ENCODE measurements at regions not wholly inside any gene's neighbourhood (a gene's known extent, or its start where the extent isn't known, plus 50 kb on each side); places are given as distances from the start of the nearest gene placed in this dataset.
A peak's percentile ranks its signal among the peaks of the same experiment; 100 is the strongest.
"Not testable (repeated sequence)": the region's sequence is repeated elsewhere in the genome, so short reads cannot be mapped to it uniquely, and the experiment has no call there.

DNA sequence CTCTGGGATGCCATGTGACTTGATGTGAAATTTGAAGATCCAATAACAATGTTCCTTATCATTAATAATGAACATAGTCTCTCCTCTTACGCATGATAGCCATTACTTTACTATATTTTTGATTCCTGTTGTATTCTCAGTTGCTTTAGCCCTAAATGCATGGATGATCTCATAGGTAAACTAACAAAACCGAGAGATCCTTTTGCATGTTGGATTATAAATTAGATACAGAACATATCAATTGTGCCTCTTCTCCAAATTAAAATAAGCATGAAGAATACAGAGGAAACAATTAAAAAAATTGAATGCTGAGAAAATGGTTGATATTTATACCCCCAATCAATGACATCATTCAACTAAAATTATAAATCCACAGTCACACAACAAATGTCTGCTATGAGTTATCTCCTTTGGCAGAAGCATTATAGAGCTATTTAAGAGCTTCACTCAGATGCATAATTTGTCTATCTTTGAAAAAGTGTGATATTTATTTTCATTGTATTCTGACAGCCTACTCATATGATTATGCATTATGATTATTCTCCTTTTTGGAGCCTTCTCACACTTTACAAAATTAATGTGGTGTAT lies 386.4 kb upstream of the STXBP6 start:
- no peak for DNase-seq (ENCODE audit: low spot score)

DNA sequence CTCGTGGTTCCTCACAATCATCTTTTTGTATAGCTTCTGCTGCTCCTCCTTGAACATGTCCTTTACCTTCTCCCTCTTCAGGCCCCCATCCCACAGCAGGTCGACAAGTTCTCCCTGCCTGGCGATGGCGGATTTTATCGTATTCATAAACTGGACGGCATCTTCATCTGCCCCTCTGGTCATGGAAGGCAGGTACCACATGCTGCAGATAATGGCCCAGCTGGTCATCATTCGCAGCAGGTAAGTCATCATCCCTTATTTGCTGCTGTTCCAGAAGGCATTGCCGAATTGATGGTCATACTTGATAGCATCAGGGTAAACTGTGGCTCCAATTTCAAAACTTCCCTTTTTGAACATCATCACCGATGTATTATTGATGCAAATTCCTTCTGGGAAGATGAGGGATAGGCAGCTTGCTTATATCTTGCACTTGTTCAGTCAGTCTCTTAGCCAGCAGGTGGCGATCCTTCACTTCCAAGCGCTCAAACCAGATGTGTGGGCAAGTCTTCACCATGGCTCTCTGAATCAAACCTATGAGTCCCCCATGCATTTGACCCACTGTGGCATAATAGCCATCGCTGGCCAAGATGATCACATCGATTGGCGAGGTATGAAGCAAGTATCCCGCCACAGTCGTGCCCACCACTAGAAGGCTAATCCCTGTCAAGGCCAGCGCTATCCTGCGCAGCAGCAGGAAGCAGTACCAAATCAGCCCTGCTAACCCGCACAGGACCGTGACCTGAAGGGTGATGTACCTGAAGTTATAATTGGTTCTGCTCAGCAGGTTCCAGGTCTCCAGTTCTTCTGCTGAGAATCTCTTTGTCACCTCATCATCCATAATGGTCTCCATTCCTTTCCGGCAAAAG lies 381.5 kb upstream of the STXBP6 start:
- peak; percentile 12 for DNase-seq (ENCODE audit: low spot score)

DNA sequence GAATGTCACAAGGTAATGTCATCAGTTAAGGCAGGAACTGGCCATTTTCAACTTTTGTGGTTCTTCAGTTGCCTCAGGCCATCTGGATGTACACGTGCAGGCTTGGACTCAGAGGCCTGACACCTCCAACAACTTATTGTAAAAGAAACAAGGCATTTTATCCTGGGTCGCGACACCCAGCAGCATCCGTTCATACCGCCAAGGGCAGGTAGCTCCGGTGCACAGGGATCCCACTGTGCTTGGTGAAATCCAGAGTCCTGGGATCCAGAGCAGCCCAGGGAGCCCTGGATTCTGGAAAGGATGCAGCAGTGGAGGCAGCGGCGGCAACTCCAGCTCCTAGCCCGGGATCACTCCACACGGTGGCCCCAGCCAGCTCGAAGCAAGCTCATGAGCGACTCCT lies 380.9 kb upstream of the STXBP6 start:
- no peak for DNase-seq (ENCODE audit: low spot score)

DNA sequence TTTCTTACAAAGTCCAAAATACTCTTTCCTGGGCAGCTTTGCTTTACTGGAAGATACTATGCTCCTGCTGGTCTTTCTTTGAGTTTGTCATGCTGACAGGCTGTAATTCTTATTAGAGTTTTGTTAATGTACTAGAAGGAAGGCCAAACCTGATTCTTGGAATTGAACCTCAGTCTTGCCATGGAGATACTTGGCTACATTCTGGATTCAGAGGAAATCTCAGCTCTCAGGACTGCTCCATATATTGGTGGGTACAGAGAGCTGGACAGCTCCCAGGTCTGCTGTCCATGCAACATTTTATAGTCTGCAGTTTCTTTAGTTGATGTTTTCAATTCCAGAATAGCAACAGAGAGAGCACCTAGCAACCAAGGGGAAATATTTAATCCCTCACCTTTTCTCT lies 363.1 kb upstream of the STXBP6 start:
- no peak for DNase-seq (ENCODE audit: low spot score)

DNA sequence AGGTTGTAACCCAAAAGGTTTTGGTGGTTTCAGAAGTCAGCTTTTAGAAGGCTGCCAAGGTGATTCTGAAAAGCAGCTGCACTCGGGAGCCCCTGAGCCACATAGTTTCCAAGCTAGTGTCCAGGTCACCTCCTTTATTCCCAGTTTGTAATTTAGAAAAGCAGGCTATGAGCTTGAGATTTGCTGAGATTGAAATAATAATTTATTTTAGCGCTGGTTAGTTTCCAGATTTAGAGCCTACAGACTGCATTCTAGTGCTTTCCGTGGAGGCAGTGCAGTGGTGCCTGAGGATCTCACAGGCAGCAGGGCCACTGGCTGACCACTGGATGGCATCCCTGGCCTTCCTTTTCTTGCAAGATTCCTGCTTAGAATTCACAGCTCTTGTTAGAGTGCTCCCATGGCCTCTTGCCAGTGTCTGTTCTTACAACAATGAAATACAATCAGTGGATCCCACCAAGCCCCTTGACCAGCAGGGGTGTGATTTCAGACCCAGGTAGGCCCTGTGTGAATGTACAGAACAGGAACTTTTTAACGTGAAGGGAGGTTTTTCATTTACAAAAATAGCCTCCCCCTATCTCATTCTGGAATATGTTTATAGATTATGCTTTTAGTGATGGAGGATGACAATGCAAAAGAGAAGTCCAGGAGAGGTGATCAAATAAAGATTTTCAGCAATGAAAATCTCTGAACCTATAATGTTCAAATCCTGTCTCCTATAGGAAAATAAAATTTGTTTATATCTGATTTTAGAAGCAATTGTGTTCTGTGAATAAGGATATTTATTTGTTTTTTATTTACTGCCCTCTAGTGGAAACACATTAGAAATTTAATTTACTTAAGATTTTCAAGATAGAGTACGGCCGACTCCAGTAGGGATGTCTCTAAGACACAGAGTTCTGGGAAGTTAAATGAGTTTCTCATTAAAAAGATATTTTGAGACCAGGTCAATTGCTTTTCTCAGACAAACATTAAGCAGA lies 362.1 kb upstream of the STXBP6 start:
- peak; percentile 47 for DNase-seq (ENCODE audit: low spot score)

DNA sequence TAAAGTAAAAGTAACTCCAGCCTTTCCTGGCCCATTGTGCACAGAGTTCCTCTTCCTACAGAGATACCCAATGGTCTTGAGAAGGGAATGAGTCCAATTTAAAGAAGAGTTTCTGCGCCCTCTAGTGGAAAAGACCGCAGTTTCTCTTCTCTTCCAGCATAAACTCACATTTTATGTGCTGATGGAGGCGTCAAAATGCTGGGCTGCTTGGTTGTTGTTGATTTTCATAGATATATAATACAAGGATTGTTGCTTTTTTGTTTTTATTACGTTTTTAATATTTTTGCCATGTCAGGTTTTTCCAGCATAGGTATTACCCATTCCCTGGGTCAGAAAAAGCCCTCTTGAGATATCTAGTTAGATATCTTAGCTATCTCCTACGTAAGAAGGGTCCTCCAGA lies 356.9 kb upstream of the STXBP6 start:
- DNase-seq (ENCODE audit: low spot score), result peak; percentile 66

DNA sequence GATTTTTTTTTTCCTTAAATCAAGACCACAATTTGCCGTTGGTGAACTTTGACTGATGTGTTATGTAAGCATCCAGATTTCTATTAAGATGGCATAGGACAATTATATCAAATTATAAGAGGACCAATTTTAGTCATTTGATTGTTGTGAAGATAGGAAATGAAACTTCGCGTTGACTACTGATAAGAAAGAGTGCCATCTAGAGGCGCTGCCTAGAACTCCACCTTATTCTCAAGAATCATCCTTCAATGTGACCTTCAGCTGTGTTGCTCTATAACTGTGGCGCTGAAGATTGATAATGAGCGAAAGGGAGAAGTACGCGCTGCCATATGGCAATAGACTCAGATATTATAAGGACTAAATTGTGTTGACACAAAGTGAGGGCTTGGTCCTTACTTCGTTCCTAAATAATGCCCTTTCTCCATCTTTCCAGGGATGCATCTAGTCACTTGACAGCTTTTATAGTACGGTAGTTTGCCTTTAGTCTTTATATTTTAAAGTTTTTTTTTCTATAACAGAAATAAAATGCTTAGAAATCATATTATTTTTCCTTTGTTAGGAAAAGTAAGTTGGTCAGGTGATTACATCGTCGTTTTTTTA lies 350.8 kb upstream of the STXBP6 start:
- peak; percentile 68 for DNase-seq (ENCODE audit: low spot score)

DNA sequence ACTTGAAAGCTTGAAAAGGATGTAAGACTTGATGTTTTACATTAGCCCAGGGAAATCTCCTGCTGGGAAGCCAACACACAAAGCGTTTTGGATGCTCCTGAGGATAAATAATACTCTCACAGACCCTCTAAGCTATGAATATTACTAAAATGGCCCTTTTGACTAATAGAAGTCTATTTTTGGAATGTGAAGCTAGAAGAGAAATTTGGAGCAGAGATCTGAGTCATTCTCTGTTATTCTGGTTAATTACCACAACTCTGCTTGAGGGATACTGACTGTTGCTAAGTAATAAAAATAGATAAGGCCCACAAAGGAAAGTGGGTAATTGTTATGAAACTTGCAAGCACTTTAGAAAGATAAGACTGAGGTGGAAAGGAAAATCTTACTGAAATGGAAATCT lies 346.2 kb upstream of the STXBP6 start:
- peak; percentile 6 for DNase-seq (ENCODE audit: low spot score)

DNA sequence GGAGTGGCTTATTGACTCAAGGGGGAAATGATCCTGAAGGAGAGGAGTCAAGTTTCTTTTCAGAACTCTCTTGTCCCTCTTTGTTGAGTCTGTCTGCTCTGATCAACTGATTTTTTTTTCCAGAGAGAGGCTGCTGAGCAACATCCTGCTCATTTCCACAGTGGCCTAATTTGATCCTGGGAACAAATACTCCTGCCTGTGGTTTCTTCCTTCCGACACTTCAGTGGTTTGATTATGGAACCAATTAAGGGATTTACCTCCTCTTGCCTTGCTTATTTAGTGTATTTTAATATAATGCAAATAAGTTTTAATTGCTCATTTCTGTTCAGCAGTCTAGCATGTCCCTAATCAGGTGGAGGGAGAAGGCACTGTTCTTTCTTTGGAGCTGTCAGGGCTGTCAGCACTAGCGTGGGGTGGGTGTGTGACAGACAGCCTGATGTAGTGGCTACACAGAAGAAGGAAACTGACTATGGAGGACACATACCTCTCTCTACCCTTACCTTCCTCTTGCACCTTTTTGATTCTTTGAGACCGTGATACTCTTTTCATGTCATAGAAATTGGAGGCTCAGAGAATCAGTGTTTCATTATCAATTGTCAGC lies 344.9 kb upstream of the STXBP6 start:
- no peak for DNase-seq (ENCODE audit: low spot score)

DNA sequence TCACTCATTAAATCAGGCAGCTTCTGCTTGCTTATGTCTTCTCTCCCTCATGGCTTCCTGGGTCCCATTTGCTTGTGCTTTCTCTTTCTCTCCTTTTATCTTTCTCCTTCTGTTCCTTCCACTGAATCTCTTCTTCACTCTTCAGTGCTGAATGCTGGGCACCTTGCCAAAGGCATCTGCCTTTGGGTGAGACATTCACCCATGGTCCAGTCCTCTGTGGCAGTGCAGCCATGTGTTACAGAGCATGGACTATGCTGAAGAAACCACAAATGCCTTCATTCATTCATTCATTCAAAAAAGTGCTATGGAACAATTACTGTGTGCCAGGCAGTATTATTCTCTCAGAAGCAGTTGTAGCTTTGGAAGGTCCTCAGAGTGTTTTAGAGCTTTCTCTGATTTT lies 344.4 kb upstream of the STXBP6 start:
- DNase-seq (ENCODE audit: low spot score), result no peak

DNA sequence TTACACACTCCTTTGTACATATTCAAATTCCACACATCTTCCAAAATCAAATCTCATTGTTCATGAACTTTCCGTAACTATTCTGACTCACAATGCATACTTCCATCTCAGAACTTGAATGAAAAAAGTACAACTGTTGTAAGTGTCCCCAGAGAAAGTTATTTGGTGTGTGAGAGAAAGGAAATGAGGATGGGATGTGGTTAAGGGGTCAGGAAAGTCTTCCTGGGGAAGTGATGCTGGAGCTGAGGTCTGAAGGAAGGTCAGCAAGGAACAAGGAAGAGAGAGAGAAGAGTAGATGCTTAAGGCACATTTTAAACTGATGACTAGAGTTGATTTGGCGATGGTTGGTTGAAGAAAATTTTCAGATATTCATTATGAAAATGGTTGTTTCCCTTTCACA lies 340.0 kb upstream of the STXBP6 start:
- no peak for DNase-seq (ENCODE audit: low spot score)

DNA sequence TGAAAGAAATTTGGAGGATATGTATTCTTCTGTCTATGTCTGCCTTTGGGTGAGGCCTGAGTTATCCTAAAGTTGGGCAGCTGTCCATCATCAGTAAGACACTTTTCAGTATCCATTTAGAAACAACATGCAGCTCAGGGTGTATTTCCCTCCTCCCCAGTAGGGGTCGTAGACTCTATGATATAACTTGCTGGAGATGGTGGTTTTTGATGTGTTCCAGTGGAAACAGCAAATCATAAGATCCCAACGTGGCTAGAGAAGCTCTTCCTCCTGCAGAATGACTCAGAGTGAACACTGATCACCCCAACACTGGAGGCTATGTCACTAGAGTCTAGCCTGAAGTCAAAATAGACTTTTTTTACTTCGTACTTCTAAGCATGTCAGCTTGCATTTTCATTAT lies 331.6 kb upstream of the STXBP6 start:
- peak; percentile 71 for DNase-seq (ENCODE audit: low spot score)

DNA sequence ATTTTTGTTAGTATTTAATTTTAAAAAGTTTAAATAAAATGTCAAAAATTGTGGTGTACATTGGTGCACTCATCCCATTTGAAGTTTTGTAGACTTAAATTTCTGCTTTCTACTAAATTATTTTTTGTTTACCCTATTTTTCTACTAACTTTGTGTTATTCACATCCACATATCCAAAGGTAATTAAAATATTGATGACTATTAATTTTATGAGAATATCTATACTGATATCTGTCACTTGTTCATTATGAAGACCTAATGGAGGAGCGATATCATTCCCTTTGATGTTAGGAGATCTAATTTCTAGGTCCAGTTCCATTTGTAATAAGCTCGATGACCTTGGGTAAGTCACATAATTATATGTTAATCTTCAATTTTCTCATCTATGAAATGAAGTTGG lies 325.7 kb upstream of the STXBP6 start:
- DNase-seq (ENCODE audit: low spot score), result no peak

DNA sequence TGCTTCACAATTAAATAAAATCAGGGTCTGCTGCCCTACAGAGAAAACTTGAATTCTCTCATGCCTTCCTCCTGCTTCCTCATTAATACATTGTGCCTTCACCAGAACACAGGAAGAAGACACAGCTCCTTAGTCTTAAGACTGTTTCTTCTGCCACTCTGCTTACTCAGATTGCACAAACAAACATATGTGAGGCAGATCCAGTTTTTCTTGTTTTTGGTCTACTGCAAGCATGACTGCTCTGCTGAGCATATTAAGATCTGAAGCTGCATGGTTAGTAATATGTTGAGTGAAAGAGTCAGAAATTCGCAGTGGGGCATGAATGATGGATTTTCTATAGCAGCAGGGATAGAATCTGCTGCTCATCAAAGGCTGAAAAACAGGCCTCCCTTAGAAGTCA lies 321.1 kb upstream of the STXBP6 start:
- DNase-seq (ENCODE audit: low spot score), result no peak

DNA sequence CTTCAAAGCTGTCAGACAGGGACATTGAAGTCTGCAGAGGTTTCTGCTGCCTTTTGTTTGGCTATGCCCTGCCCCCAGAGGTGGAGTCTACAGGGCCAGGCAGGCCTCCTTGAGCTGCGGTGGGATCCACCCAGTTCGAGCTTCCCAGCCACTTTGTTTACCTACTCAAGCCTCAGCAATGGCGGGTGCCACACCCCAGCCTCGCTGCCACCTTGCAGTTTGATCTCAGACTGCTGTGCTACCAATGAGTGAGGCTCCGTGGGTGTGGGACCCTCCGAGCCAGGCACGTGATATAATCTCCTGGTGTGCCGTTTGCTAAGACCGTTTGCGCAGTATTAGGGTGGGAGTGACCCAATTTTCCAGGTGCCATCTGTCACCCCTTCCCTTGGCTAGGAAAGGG lies 320.1 kb upstream of the STXBP6 start:
- not testable (repeated sequence) for DNase-seq (ENCODE audit: low spot score)

DNA sequence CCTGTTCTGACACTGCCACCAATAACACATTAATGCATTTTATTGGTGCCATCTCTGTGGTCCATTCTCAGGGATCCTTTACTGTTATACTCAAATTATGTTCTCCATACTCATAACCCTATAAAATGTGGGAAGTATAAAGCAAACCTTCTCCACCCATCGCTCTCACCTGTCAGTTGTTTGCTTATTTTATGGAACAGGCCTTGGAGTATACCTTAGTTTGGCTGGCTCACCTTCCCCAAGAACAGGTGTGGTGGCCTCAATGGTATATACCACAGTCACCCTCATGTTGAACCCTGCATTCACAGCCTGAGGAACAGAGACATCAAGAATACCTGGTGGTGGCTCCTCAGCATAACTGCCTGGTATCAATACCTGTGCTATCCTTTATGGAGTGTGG lies 308.4 kb upstream of the STXBP6 start:
- no peak for DNase-seq (ENCODE audit: low spot score)

DNA sequence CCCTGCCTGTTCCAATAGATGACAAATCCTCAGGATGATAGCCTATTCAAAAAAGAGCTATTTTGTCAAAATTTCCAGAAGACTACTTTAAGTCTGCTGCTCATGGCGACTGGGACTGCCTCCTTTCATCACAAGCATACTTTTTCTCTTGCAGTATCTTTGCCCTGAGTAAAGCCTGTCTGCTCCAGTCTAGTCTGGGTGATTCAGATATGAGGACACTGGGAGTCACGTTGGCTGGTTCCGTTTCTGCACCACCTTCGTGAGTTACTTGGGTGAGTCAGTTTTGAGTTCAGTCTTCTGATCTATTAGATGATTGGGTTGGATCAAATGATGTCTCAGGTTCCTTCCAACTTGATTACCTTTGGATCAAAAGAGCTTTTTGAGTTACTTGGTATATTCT lies 301.3 kb upstream of the STXBP6 start:
- peak; percentile 32 for DNase-seq (ENCODE audit: low spot score)

DNA sequence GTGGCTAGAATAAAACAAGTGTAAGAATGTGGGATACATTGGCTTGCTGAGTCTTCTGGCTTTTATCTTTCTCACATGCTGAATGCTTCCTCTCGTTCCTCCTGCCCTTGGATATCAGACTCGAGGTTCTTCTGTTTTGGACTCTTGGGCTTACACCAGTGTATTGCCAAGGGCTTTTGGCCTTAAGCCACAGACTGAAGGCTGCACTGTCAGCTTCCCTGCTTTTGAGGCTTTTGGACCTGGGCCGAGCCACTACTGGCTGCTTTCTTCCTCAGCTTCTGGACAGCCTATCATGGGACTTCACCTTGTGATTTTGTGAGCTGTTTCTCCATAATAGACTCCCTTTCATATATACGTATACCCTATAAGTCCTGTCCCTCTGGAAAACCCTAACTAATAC lies 300.9 kb upstream of the STXBP6 start:
- no peak for DNase-seq (ENCODE audit: low spot score)

DNA sequence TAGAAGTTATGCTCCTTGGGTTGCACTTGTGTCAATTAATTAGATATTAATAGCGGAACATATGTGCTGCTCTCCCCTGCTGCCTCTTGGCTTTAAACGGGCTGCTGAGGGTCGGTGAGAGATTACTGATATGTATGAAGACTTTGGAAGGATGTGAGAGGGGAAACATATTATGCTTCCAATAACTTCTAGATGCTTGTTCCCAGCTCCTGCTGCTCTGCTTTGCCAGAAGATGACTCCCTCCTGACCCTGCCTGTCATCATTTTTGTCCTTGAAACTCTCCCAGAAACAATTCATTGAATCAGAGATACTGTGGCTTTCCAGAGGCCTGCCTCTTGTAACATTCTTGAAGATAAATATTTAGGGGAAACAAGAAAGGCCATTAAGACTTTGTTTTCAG lies 300.1 kb upstream of the STXBP6 start:
- DNase-seq (ENCODE audit: low spot score), result no peak

DNA sequence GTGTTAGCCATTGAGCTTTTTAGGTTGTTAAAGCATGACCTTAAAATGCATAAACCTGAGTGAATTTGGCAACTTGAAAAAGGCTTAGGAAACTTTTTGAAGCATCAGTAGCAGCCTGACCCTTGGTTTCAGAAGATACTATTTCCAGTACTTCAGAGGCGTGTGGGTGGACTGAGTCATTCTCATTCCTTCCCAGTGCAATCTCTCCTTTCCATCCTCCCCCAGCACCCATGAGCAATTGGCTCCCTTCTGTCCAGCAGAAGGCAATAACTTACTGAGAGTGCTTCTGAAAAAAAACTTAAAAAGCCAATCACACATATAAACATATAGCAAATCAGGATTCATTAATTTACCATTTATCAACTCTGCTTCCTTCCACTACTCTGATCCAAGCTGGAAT lies 299.3 kb upstream of the STXBP6 start:
- peak; percentile 3 for DNase-seq (ENCODE audit: low spot score)

DNA sequence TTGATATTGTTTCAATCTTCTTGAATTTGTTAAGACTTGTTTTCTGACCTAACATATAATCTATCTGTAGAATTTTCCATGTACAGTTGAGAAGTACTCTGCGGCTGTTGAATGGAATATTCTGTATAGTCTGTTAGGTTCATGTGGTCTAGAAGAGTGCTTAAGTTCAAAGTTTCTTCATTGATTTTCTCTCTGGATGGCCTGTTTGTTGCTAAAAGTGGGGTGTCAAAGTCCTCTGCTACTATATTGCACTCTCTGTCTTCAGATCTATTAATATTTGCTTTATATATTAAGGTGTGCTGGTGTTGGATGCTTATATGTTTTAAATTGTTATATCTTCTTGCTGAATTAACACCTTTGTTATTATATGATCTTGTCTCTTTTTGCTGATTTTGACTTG lies 290.9 kb upstream of the STXBP6 start:
- DNase-seq (ENCODE audit: low spot score), result no peak

DNA sequence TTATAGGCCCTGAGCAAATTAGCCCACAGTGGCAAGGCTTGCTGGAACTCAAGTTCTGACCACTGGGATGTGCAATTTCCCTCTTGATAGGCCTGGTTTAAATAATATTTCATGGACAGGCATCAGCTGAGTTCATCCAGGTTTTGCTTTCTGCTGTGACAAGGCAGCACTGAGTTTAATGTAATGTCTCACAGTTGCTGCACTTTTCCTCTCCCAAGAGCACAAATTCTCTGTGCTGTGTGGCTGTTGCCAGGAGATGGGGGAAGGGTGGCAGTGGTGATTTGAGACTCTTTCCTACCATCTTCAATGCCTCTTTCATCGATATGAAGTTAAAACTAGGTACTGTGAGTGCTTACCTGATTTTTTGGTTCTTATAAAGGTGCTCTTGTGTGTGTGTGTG lies 272.8 kb upstream of the STXBP6 start:
- no peak for DNase-seq (ENCODE audit: low spot score)
